ENCODE measurements at regions not wholly inside any gene's neighbourhood (a gene's known extent, or its start where the extent isn't known, plus 50 kb on each side); places are given as distances from the start of the nearest gene placed in this dataset.
A peak's percentile ranks its signal among the peaks of the same experiment; 100 is the strongest.
"Not testable (repeated sequence)": the region's sequence is repeated elsewhere in the genome, so short reads cannot be mapped to it uniquely, and the experiment has no call there.

GRCh38 chr4:170773709-170774273, 684.0 kb upstream of the AADAT start:
- DNase-seq: no peak

GRCh38 chr4:170772429-170772828, 682.7 kb upstream of the AADAT start:
- no peak for DNase-seq

GRCh38 chr4:170770664-170771063, 680.9 kb upstream of the AADAT start:
- DNase-seq: no peak

GRCh38 chr4:170769862-170770261, 680.1 kb upstream of the AADAT start:
- DNase-seq: no peak

DNA sequence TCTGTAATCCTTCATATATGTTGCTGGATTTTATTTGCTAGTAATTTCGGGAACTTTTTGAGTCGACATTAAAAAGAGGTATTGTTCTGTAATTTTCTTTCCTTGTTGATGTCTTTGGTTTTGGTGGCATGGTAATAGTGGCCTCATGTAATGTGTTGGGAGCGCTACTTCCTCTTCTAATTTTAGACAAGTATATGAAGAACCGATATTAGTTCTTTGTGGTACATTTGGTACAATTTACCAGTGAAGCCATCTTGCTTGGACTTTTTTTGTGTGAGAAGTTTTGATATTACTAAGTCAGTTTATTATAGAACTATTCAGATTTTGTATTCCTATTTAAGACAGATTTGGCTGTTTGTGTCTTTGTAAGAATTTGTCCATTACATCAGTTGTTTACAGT, 669.2 kb upstream of the AADAT start:
- no peak for DNase-seq

- no peak for DNase-seq
Observed at GRCh38 chr4:170750519-170750918, 660.8 kb upstream of the AADAT start.

DNA sequence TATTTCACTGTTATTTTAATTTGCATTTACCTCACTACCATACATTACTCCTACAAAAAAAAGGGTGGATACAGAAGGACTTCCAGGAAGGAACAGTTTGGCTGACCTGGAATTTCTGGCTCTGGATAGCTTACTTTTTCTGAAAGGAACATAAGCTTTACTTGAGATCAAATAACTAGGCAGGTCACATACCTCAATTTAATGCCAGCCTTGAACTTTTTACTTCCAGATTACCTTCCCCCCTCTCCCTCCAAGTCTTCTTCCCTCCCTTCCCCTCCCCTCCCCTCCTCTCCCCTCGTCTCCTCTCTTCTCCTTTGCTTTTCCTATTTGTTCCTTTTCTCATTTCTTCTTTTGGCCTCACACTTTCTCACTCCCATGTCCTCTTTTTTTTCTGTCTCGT, 659.2 kb upstream of the AADAT start:
- no peak for DNase-seq

GRCh38 chr4:170743633-170744032, 653.9 kb upstream of the AADAT start:
- no peak for DNase-seq

- peak; percentile 42 for DNase-seq
Observed at GRCh38 chr4:170741856-170742255, 652.1 kb upstream of the AADAT start.

DNA sequence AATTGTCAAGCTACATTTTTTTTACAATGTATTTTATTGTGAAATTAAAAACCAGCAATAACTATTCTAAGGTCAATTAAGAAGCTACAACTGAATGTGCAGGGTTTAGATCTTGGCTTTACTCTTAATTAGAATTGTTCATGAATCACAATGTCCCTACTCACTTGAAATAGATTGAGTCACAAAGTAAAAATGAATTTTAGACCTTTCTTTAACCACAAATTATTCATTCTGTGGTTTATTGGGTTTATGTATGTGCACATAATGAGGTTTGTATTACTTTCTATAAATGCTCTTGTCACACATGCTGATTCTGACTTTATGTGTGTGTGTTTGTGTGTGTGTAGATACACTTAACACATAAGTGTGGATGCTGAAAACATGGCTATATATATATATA, 647.0 kb upstream of the AADAT start:
- no peak for DNase-seq

DNA sequence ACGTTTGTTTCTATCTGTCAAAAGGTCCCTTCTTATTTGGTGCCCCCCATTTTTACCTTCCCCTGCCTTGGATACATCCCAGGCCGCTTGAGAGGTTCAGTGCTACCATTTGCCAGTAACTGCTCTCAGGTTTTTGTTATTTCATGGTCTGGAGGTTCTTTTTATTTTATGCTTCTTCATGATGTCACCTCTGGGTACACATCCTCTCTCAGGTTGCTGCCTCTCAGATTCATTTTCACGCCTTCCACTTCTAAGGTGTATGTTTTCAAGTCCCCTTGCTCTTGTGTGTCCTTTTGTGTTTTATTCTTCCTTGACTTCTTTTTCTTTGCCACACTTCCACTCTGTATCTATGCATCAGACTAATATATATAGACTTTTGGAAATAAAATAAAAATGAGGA, 640.1 kb upstream of the AADAT start:
- no peak for DNase-seq

- DNase-seq: no peak
Observed at GRCh38 chr4:170729236-170729635, 639.5 kb upstream of the AADAT start.

DNA sequence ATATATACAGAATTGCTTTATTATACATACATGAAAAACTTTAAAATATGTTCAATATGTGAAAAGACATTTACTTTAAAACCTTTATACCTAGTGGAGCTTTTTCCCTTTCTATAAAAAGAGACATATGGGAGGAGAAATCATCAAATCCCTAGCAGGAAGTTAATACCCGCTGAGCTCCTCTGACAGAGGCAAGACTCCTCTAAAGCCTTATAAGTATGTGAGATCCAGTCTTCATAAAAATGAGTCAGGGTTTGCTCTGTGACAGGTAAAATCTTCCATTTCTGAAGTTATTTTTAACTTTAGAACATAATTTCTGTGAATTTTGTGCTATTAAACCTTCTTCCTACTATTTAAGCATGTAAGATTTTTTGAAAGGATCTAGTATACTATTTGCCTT, 634.4 kb upstream of the AADAT start:
- no peak for DNase-seq

GRCh38 chr4:170723171-170723570, 633.4 kb upstream of the AADAT start:
- DNase-seq: no peak

DNA sequence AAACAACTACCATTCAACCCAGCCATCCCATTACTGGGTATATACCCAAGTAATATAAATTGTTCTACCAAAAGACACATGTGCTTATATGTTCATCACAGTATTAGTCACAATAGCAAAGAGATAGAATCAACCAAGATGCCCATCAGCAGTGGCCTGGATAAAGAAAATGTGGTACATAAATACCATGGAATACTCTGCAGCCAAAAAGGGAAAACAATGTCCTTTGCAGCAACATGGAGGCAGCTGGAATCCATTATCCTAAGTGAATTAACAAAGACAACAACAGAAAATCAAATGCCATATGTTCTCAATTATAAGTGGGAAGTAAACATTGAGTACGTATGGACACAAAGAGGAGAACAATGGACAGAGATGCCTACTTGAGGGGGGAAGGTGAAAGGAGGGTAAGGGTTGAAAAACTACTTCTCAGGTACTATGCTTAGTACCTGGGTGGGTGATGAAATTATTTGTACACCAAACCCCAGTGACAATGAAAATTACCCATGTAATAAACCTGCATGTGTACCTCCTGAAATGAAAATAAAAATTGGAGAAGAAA, 632.1 kb upstream of the AADAT start:
- no peak for DNase-seq

DNA sequence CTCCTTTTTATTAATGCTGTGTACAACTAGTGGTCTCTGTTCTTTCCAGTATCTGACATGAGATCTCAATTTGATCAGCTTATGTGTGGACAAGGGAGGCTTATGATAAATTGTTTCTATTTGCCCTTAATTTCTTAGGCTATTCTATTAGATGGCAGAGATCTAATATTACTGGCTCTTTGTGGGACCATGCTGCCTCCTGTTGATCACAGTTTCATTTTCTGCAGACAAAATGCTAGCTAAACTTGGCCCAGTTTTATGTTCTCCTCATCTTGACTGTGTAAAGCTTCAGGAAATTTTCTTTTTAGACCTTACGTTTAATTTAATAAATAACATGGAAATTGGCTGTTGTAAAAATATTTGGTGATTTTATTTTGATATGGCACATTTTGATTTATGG, 627.1 kb upstream of the AADAT start:
- no peak for DNase-seq

DNA sequence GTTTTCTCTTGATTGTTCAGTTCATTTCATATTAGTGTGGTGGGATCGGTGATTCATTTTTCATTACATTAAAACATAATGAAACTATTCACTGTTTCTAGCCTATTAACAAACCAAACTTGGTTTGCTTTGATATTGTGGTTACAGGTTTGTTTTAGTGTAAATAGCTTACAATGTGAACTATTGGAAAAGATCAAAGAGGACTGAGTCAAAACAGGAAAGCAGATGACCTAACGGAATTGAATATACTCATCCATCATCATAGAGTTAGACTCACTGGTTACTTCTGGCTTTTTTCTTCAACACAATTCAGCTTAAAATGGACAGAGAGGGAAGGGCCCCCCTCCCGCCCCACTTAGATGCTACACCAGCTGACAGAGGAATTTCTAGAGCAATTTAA, 616.2 kb upstream of the AADAT start:
- no peak for DNase-seq

GRCh38 chr4:170700064-170700463, 610.3 kb upstream of the AADAT start:
- DNase-seq: no peak

- DNase-seq: no peak
Observed at GRCh38 chr4:170698334-170698733, 608.6 kb upstream of the AADAT start.

DNA sequence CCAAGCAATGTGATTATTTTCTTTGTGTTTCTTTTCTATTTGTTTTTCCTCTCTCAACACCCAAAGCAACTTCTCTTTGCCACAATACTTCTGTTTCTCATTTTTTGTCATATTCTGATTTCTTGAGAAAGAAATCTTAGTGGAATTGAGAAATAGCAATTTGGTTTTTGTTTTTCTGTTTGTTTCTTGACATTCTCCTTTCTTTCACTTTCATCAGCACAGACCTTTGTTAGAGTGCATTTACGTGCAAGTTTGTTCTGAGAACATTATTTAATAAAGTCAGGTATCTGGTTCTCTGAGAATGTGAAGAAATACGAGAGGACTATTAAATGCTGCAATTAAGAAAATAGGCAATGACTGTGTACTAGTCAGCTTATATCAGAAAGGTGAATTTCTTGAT, 608.1 kb upstream of the AADAT start:
- no peak for DNase-seq

- DNase-seq: no peak
Observed at GRCh38 chr4:170697045-170697444, 607.3 kb upstream of the AADAT start.

DNA sequence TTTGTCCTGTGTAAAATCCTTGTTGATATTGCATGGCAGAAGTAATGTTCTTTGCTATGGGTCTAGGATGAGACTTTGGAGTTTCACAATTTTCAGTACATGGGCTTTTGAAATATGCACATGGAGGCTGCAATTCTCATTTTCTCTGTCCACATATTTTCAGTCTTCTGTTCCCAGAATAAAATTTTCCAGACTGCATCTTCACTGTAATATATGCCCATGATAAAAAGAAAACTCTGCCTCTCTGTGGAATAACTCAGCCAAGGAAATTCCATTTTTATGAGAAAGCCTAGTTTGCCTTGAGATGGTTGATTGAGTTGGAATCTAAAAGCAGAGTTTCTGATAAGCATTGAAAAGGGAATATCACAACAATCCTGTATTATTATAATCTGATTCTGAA, 601.4 kb upstream of the AADAT start:
- DNase-seq: no peak

DNA sequence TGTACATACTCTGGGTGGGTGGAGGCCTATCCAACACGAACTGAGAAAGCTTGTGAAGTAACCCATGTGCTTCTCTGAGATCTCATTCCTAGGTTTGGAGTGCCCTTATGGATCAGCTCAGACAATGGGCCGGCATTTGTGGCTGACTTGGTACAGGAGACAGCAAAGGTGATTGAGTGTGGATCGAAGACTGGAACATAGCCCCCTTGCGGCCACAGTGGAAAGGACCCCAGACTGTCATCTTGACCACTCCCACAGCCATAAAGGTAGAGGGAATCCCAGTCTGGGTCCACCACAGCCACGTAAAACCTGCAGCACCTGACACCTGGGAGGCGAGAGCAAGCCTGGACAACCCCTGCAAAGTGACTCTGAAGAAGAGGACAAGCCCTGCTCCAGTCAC, 598.0 kb upstream of the AADAT start:
- DNase-seq: no peak

DNA sequence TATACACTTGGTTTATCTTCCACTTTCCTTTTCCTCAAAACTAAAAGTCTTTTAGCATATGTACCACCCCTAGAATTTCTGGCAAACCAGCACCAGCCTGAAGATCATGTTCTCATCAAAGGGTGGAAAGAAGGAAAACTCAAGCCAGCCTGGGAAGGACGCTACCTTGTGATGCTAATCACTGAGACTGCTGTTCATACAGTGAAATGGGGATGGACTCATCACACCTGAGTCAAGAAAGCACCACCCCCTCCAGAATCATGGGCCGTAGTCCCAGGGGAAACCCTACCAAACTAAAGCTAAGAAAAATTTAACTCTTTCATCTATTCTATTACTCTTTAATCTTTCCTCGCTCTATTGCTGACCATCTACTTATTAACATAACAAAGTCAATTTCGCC, 595.9 kb upstream of the AADAT start:
- DNase-seq: not testable (repeated sequence)

- no peak for DNase-seq
Observed at GRCh38 chr4:170682558-170683294, 593.0 kb upstream of the AADAT start.

Measured in kidney glomerular epithelial cell (primary cell).